Heart left ventricle (tissue), 13 donors: ENCODE measurements at regions not wholly inside any gene's neighbourhood (a gene's known extent, or its start where the extent isn't known, plus 50 kb on each side); places are given as distances from the start of the nearest gene placed in this dataset.

Source experiments
- CTCF ChIP-seq, 12 donors: fragments of 200-600 bp; sonication (generic) in 4 of 12; IDR thresholded peaks; one replicate each; pipeline versions ENCODE4 v1.5.0 to v1.8.0; 2018 to 2022; ENCODE audit warnings: antibody characterized with exemption in 12 of 12, mild to moderate bottlenecking in 5 of 12
- POLR2A ChIP-seq, 2 donors: fragments of 450-650 bp; IDR thresholded peaks; one replicate each; pipeline ENCODE4 v1.6.1; 2017; ENCODE audit warnings: antibody characterized with exemption in 2 of 2, mild to moderate bottlenecking in 2 of 2, moderate library complexity in 2 of 2
- donor health status: ischemic (EF 13 %, LVEDD 7.1; RV severe dilation, severe dysfunction).
- donor health status: DM: no; HTN: yes; CAD: no.
- donor health status: DM: no; HTN: no; CAD: no.
- donor health status: ischemic (EF 25% LVEDD 6.9; RV normal size, moderate dysfunction).
- donor health status: ischemic (EF 25% LVEDD 5.7; RV mildly dilated, moderate dysfunction).
- donor health status: ischemic (EF 35%, LVEDD 5.7; RV mildly dilated, moderate dysfunction).
- donor health status: nonischemic (EF 11% LVEDD 7.7; RV severe dilation, severe dysfunction).
- donor health status: DM: yes; HTN: yes; CAD: no.
- donor health status: PGD.
- donor health status: ischemic (EF 29% LVEDD 5.4; RV normal size, mild dysfunction).
- donor health status: nonischemic (EF 23%, LVEDD 6.1; RV moderate dilation, normal function).

DNA sequence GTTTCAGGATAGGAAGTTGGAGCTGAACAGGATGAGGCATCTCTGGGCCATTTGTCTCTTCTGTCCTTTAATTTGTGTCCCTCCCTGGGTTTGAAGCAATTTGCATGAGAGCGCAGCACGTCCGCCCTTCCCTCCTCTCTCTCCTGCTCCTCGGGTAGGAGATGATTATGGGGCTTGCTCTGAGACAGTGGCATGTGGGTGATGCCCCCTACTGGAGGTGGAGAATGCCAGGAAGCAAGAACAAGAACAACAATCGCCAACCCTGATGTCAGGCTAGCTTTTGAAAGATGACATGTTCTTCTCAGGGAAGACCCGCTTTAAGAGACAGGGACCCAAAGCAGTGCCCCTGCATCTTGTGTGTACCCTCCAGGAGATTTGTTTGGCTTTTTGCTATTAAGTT is 63.9 kb upstream of the LOXL4 start:
- TF ChIP-seq POLR2A (IDR thresholded peaks at IDR 0.05) (no peak), CTCF (IDR thresholded peaks at IDR 0.05) (peak in 9 of 12 donors; percentile 10 to 38 (median 30))
